Inflammatory macrophage (primary cell): ENCODE measurements at regions not wholly inside any gene's neighbourhood (a gene's known extent, or its start where the extent isn't known, plus 50 kb on each side); places are given as distances from the start of the nearest gene placed in this dataset.
A peak's percentile ranks its signal among the peaks of the same experiment; 100 is the strongest.
"Not testable (repeated sequence)": the region's sequence is repeated elsewhere in the genome, so short reads cannot be mapped to it uniquely, and the experiment has no call there.

Experiments used
- DNase-seq, 2 donors: peaks; one replicate each; pipeline ENCODE4 v3.0.0-alpha.2; 2020 to 2022

DNA sequence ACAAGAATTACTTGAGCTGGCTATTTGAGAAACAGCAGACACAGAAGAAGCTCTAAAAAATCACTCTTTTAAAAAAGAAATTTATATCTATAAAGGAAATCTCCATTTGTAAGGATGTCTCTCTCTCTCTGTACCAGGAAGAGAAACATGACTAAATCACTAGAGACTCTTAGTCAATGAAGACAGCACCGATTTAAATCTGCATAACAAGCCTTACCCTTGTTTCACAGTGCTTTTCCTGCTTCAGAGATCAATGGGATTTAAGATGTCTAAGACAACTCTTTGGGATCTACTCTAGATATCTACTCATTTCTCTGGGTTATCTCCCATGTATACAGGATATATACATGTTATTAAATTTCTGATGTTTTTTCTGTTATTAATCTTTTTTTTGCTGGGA lies 359.2 kb upstream of the RND3 start:
- no peak for DNase-seq

DNA sequence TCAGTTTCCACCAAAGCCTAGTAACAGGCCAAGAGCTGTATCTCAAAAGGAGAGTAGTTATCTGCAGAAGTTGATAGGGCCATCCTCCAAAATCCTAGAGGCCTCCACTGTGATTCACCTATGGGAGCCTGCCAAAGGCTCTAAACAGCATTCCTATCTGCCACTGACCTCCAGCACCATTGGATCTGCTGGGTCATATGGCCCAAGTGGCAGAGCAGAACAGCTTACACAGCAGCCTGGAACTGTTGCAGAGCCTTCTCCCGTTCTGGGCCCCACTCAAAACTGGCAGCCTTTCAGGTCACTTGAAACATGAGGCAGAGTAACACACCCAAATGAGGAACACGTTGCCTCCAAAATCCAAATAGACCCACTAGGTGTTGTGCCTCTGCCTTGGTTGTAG lies 345.2 kb upstream of the RND3 start:
- DNase-seq, result no peak

DNA sequence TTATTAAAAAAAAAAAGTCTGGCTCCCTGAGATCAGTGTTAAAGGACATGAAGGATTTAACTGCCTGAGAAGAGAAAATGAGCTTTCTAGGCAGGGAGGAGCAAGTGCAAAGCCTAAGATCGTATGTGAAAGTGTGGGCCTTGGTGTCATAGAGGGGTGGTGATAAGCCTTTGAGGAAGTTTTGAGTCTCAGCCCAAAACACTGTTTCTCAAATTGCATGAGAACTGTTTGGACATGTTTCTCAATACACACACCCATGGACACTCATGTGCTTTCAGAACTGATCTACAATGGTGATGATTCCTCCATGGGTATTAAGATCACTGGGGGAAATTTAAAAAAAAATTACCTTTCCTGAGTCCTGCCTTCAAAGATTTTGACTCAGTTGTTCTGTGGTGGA lies 336.7 kb upstream of the RND3 start:
- peak; percentile 45 to 53 for DNase-seq

DNA sequence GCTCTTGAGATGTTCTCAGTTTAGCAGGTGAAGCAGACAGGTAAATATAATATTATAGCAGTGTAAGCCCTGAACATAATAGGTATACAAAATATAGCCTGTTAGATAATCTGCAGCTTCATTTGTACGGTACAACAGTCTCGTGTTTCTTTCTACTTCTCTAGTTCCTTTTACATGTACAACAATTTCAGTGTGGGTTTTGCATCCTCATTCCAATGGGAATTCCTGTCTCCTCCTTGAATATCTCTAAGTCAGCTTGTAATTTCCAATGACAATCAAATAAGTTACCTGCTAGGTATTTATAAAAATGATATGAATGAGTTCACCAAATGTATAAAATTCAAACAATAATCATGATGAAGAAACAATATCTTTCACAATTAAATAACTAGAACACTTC lies 330.0 kb upstream of the RND3 start:
- no peak for DNase-seq

DNA sequence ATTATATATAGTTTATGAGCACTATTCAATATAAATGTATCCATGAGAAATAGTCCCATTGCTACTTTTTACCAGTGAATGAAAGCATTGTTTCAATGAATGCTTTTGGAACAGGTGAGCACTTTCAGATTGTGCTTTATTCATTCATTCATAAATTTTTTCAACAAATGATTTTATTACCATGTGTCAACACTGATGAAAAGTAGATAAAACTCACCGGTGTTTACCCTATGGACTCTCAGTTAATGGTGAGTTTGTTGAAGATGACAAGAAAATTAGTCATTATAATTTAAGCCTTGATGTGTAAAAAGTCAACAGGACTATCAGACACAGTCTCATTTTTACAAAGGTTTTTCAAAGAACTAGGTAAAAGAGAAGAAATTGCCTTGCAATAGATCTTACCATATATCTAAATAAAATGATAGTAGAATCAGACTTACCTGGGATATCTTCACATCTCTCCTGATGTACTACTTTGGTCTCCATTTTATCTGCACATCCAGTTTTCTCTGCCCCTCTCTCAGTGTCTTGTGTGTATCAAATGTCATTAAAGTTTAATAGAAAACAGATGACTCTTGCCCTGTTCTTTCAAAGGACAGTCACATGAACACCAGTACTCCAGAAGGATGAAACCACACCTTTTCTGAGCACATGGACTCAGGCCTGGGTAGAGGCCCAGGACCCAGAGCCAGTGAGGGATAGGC lies 325.3 kb upstream of the RND3 start:
- DNase-seq, result no peak

DNA sequence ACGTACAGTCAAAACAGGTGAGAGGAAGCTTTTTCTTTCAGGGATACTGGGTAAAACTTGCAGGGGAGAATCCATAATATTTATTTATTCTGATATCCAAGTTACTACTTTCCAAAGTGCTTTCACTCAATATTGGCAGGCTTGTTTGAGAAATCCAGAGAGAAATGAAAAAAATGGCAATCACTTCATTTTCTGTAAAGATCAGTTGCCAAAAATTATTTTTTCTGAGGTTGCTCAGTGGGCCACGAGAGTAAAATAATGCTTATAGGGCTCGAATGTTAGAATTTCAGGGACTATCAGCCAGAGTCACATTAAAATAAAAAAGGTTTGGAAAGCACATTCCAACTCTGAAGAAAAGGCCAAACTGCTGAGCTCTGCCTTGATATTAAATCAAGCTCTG lies 324.6 kb upstream of the RND3 start:
- DNase-seq, result no peak

DNA sequence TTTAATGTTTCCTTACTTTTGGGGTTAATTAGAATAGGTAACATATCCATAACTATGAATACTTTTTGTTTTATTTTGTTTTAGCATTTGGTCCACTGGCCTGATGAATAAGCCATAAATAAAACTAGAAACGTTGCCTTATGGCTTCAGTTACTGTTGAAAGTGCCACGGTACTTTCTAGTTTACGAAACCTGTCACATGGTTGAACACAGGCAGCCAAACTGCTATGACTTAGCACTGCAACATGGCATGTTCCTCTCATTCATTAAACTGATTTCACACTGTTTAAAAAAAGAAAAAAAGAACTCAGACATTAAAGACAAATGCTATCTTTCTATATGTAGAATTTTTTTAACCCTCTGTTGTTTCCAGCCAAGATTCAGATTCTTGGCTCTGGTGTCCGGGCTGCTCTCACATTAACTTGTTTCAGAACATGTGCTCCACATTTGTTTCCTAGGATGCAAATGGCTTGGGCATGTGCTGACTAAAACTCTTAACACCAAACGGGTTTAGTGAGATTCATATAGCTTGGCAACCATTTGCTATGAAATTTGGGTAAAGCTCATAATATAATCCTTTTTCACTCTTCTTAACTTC lies 323.9 kb upstream of the RND3 start:
- peak; percentile 30 to 49 for DNase-seq

DNA sequence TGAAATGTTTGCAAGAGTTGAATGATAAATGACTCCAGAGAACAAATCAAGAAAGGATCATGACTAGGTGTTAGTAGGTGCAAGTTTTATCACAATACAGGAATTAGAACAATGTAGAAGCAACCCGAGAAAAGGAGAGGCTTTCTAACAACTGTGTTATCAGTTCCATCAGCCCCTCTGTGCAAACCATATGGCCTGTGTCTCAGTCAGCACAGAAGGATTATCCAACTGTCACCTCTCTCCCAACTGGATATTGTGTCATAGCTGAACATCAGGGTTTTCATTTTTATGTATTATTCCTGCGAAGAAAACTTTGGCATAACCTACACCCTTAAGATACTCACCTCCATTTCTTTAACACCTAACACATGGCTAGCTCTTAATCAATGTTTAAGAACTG lies 321.6 kb upstream of the RND3 start:
- DNase-seq, result no peak

DNA sequence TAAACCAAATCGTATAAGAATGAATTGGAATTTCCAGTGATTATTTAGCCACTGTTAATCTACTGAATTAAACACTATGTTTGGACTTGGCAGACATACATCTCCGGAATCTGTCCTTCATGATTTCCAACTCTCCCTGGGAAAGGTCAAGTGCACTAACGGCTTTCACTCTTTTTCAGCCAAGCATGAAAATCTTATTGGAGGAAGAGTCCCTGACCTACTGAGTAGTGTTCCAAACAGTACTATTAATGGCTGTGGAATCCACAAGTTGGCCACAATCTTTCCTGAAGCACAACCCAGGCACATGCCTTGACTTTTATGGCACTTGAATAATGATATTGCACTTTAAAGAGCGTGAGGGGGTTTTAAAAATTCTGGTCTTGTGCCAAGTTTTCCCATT lies 318.9 kb upstream of the RND3 start:
- no peak for DNase-seq

DNA sequence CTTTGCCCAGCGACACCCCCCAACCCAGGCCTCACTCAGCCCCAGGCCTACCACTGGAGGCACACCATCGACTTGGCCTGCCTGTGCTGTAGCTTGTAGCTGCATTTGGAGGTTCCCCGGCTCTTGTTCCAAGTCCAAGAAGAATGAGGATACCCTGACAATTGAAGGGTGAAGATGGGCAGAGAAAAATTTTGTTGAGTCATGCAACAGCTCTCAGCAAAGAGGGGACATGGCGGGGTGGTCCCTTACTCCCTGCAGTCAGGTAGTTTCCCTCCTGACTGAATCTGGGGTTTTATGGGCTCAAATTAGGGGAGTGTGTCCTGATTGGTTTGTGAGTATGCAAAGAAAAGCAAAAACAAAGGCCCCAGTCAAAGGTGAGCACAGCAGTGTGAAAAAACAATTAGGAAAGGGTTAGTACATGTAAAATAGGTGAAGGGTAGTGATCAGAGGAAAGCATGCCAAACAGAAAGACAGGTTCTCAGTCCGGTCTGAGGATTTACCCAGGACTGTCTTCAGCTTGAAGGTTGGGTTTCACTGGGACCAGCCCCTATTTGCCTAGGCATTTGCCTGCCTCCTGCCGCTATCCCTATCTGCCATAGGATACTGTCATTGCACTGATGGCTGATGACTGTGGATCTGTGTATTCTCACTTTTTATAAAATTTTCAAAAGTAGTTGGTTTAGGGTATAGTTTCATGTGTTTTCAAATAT lies 316.4 kb upstream of the RND3 start:
- DNase-seq, result no peak

DNA sequence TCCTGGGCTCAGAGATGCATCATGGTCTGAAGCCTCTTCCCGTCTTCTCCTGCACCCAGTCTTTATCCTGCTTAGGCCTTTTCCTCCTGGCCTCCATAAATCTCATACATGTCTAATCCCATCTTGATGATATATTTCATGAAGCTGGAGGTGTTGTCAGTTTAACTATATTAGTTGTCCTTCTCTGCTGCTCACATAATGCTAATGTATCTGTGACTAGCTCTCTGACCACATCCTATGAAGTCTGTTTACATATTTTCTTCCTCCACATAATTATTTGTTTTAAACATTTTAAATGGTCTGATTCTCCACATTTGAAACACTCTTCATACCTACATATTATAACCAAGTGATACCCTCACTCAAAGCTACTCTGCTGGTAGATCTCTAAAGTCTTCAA lies 315.2 kb upstream of the RND3 start:
- no peak for DNase-seq

DNA sequence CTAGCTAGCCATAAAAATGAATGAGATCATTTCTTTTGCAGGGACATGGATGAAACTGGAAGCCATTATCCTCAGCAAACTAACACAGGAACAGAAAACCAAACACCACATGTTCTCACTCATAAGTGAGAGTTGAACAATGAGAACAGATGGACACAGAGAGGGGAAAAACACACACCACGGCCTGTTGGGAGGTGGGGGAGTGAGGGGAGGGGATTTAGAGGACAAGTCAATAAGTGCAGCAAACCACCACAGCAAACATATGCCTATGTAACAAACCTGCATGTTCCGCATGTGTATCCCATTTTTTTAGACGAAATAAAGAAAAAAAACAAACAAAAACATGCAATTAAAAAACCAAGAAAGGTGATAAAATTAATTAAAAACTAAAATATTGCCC lies 308.8 kb upstream of the RND3 start:
- DNase-seq, result not testable (repeated sequence)

DNA sequence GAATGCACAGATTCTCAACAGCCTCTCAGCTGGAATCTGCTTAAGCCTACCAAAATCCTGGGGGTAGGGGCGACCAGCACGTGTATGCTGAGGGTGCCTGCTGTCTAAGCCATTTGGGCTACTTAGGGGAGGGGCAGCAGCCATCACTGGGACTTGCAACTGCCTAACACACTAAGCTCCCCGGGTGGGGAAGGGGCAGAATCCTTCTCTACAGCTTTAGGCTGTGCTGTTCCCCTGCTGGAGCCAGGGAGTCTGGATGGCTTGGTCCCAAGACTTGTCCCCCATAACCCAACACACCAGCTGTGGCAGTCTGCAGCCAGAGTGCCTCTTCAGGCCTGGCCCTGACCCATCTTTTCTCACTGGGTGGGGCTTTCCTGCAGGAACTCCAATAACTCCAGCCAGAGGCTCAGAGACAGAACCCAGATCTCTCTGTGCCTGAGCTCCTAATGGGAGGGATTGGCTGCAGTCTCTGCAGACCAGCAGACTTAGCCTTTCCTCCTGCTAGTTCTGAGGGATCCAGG lies 305.4 kb upstream of the RND3 start:
- no peak for DNase-seq

DNA sequence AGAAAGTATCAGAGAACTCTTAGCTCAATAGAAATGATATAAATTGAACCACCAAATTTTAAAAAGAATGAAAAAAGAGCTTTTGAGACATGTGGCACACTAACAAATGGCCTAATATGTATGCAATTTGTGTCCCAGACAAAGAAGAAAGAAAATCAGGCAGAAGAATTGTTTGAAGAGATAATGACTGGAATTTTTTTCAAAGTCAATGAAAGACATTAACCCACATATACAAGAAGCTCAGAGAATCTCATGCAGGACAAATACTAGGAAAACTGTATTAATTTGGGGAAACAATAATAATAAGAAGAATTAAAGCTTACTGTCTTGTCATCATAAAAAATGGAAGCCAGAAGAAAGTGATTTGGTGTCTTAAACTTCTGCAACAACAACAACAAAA lies 304.1 kb upstream of the RND3 start:
- no peak for DNase-seq

DNA sequence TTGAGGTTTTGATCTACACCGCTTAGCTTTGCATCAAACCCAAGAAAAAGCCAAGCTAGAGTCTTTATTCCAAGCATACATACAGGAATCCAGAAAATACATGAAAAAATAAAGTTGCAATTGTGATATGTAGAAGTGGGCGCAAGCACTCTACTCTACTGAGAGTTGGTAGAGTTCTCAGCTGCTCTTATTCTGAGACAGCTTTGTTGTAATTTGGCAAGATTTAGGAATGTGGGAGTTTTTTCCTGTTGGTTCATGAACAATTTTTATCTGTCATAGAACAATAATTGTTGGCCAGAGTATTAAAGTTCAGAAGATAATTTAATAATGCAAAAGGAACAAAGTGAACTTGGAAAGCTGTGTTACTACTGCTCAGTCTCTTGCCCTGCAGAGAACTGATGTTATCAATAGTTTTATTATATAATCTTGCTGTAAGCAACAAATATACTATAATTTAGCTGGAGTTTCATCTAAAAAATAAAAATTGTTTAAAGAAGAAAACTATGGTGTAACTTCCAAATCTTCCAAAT lies 302.0 kb upstream of the RND3 start:
- no peak for DNase-seq

DNA sequence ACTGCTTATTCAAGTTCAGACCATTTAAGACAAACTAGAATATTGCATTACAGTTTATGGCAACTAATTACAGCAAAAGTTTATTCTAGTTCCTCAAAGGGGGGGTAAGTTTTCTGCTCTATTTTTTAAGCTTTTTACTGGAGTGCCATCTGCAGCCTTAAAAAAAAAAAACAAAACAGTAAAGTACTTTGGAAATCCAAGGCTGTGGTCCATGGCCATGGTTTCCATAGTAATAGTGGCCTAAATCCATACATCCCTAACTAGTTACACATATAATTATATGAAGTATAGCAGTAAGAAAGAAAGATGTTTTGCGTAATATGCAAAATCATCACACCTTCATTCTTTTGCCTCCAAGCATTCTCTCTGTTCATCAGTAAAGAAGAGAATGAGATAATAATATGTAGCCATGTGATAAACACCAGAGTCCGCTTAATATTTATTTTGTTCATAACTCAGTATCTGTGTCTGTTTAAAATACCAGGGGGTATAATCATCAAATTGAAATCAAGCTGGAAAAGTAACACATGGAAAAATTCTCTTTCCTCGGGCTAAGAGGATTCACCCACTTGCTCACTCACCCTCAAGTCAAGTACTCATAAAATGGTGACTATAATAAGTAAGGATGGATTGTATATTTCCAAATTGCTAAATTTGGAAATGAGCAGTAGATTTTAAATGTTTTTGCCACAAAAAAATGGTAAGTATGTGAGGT lies 301.1 kb upstream of the RND3 start:
- DNase-seq, result no peak

DNA sequence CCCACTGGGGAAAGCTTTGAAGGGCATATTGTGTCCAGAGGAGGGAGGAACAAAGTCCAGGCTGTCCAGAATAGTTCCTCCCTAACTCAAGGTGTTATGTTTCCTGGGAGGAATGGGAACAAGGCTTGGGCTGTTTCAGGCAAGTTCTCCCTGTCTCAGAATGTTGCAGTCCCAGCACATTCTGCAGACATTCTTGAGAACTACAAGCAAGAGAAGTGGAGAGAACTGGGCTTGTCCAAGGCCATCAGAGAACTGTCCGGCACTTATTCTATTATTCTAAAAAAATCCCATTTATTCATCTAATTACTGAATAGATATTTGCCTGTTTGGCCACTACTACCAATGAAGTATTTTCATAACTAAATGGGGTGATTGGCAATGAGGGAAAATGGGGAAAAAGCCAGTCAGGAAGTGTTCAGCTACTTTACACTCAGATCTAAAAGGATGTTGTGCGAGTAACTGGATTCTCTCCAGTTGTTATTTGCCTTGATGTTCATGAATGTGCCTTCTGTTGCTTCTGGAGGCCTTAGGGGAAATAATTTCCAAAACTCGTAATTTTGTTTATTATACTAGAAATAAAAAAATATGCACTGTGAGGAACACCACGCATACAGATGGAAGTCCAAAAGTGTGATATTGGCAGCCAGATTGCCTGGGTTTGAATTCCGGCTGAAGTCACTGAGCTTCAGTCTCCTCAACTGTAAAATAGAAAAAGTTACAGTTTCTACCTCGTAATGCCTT lies 300.1 kb upstream of the RND3 start:
- no peak for DNase-seq

DNA sequence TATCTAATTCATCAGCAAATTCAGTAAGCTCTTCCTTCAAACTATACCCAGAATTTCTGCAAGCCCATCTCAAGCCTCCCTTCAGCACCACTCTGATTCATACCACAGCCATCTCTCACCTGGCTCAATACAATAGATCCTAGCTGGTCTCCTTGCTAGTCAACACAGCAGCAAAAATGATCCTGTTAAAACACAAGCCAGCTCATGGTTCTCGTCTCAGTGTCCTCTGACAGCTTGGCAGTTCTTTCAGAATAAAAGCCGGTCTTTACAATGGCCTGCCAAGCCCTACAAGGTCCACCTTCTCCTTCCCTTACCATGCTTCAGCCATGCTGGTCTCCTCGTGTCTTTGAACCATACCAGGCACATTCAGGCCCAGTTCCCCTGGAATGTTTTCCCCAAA lies 296.9 kb upstream of the RND3 start:
- DNase-seq, result no peak

DNA sequence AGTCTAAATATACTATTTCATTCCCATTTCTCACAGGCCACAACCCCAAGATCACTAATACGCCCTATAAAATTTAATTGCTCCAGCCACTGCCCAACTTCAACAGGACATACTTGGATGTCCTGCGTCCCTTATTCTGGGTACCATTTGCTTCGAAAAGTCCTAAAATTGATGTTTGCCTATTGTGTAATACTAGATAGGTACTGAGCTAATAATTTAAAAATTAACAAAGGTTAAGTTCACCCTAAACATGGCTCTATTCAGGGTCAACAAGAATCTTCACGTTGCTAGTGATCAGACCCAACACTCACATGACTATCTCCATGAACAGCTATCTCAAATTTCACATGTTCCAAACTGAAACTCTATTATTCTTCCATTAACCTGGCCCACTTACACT lies 296.4 kb upstream of the RND3 start:
- no peak for DNase-seq

DNA sequence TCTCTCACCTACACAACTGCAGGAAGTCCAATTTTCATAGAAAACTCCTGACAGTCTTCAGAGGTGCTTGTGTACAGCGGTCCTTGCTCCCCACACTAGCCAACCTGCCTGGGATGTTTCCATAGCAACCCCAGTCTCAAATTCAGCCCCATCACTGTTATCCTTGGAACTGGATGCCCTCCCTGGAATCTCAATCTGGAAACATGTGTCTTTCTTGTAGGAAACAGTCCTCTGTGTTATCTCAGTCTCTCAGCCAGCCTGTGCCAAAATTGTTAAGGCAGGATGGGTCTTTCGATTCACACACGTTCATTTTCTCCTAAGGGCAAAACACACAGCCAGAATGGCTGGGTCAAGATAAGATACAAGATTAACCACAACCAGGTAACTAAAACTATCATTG lies 295.5 kb upstream of the RND3 start:
- no peak for DNase-seq

DNA sequence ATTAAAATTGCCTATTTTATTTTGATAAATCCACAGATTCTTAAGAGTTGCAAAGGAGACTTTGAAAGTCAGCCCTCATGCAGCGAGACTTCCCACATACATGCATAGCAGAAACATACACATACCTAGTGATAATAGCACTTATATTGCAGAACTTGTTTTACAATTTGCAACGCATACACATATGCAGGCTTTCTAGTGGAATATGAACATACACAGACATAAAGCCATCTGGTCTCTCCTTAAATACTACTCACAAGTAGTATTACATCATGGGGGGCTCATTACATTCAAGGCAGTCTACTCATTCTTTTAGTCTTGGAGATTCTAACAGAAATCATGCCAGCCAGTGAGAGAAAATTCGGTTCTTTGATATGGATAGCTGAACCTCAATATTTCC lies 295.1 kb upstream of the RND3 start:
- DNase-seq, result no peak

DNA sequence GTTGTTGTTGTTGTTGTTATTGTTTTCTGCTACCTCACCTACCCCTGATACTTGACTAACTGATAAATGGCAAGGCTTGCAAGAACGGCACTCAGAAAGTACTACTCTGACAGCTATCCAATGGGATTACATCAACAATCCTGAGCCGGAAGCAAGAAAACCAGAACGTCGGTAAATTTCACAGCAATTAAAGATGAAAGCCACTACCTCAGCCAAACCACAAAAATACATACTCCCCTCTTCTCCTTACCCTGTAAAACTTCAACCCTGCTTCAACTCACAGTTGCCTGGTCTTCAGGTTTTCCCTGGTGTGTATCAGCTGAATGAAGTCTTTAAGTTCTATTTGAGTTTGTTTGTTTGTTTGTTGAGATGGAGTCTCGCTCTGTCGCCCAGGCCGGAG lies 293.7 kb upstream of the RND3 start:
- no peak for DNase-seq
